GM23338 (cell line): ENCODE measurements at regions not wholly inside any gene's neighbourhood (a gene's known extent, or its start where the extent isn't known, plus 50 kb on each side); places are given as distances from the start of the nearest gene placed in this dataset.

Experiments used
- CREB1 ChIP-seq: fragments of 250-450 bp; sonication (Bioruptor Pico); IDR thresholded peaks from 2 replicates; pipeline ENCODE4 v1.5.0; 2020; ENCODE audit warnings: low read depth, mild to moderate bottlenecking, moderate library complexity
- CTCF ChIP-seq, 2 experiments: fragments of 200-600 bp in 1 of 2; sonication (generic) in 1 of 2; conservative IDR thresholded peaks; 2 replicates each; pipeline versions ENCODE4 v1.5.1 to v1.6.1; 2016 to 2017; ENCODE audit warnings: antibody characterized with exemption in 2 of 2, low read depth in 2 of 2, mild to moderate bottlenecking in 2 of 2, moderate library complexity in 1 of 2
- EZH2 ChIP-seq: fragments of 200-600 bp; sonication (generic); IDR thresholded peaks from one replicate; pipeline ENCODE4 v1.8.0; 2017; ENCODE audit warnings: antibody characterized with exemption, mild to moderate bottlenecking, low read depth; ENCODE audit not compliant: unreplicated experiment
- EZH2phosphoT487 ChIP-seq: fragments of 200-600 bp; sonication (generic); IDR thresholded peaks from one replicate; pipeline ENCODE4 v1.8.1; 2018; ENCODE audit warnings: antibody characterized with exemption; ENCODE audit not compliant: unreplicated experiment
- NANOG ChIP-seq: IDR thresholded peaks from 2 replicates; pipeline ENCODE4 v1.6.1; 2016; ENCODE audit warnings: antibody characterized with exemption, borderline replicate concordance
- POLR2AphosphoS5 ChIP-seq: IDR thresholded peaks from 2 replicates; pipeline ENCODE4 v1.6.1; 2016; ENCODE audit warnings: antibody characterized with exemption, low read depth
- ZNF114 ChIP-seq: fragments of 250-450 bp; sonication (Bioruptor Pico); IDR thresholded peaks from 2 replicates; pipeline ENCODE4 v1.5.0; 2020; ENCODE audit warnings: mild to moderate bottlenecking, moderate library complexity
- TF ChIP-seq, protein P1 (sequence below): IDR thresholded peaks from one replicate; pipeline ENCODE4 v1.6.1; 2018; ENCODE audit warnings: antibody characterized with exemption; ENCODE audit not compliant: unreplicated experiment

GRCh38 chr4:108556588-108557200 is 63.7 kb upstream of the RPL34 start:
- TF ChIP-seq CTCF (conservative IDR thresholded peaks at IDR 0.05; ENCODE audit: low read depth in 2 of 2) (no peak), POLR2AphosphoS5 (no peak), CREB1 (no peak), EZH2phosphoT487 (no peak), EZH2 (no peak), ZNF114 (CRISPR knock-in tag) (no peak), NANOG (no peak)
- TF ChIP-seq, protein P1, sequence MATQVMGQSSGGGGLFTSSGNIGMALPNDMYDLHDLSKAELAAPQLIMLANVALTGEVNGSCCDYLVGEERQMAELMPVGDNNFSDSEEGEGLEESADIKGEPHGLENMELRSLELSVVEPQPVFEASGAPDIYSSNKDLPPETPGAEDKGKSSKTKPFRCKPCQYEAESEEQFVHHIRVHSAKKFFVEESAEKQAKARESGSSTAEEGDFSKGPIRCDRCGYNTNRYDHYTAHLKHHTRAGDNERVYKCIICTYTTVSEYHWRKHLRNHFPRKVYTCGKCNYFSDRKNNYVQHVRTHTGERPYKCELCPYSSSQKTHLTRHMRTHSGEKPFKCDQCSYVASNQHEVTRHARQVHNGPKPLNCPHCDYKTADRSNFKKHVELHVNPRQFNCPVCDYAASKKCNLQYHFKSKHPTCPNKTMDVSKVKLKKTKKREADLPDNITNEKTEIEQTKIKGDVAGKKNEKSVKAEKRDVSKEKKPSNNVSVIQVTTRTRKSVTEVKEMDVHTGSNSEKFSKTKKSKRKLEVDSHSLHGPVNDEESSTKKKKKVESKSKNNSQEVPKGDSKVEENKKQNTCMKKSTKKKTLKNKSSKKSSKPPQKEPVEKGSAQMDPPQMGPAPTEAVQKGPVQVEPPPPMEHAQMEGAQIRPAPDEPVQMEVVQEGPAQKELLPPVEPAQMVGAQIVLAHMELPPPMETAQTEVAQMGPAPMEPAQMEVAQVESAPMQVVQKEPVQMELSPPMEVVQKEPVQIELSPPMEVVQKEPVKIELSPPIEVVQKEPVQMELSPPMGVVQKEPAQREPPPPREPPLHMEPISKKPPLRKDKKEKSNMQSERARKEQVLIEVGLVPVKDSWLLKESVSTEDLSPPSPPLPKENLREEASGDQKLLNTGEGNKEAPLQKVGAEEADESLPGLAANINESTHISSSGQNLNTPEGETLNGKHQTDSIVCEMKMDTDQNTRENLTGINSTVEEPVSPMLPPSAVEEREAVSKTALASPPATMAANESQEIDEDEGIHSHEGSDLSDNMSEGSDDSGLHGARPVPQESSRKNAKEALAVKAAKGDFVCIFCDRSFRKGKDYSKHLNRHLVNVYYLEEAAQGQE, result no peak
